T-helper 9 cell (primary cell): ENCODE measurements at regions not wholly inside any gene's neighbourhood (a gene's known extent, or its start where the extent isn't known, plus 50 kb on each side); places are given as distances from the start of the nearest gene placed in this dataset.
"Not testable (repeated sequence)": the region's sequence is repeated elsewhere in the genome, so short reads cannot be mapped to it uniquely, and the experiment has no call there.

Experiments used
- DNase-seq: peaks from one replicate; pipeline ENCODE4 v3.0.0-alpha.2; 2020

DNA sequence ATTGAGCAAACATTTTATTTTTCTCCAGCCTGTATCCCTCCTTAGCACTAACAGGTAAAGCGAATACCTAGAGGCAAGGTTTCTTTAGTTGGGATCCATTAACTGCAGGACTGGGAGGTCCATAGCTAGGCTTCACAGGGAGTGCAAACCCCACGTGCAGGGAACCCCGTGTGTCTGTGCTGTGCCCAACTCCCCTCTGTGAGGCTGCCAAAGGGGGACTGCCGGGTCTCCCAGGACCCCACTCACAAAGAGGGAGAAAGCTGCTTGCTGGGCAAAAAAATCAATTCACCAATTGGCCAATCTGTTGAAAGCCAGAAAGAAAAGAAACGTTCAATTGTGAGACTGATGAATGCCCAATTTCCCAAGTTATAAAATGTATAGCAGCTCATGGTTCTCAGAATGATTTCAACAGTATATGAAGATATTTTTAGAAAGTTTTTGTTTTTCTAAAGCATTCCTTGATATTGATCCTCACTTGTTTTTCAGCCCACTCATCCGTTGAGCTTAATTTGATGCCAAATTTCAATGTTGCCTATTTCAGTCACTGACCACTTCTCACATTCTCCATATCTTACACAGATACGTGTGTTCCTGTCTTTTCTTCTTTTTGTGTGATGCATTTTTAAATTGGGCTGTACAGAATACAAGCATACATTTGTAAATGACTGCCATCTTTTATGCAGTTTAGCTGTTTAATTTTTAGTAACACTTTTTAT, 202.7 kb upstream of the PRSS58 start:
- DNase-seq, result no peak

DNA sequence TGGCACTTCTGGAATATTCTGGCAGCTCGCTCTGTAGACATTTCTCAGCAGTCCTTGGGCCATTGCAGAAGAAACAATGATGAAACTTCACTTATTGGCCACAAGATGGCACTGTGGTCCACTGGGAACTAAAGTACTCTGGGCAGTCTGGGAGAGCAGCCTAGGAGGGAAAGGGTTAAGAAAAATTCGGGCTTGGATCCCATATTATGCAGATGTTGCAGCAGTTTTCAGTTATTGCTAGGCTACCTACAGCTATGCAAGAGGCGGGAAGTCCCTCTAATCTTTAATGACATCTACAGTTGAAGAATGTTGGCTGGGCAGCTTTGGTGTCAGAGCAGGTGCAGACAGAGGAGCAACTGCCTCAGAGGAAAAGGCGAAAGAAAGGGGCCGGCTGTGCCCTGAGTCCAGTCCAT, 201.7 kb upstream of the PRSS58 start:
- no peak for DNase-seq

DNA sequence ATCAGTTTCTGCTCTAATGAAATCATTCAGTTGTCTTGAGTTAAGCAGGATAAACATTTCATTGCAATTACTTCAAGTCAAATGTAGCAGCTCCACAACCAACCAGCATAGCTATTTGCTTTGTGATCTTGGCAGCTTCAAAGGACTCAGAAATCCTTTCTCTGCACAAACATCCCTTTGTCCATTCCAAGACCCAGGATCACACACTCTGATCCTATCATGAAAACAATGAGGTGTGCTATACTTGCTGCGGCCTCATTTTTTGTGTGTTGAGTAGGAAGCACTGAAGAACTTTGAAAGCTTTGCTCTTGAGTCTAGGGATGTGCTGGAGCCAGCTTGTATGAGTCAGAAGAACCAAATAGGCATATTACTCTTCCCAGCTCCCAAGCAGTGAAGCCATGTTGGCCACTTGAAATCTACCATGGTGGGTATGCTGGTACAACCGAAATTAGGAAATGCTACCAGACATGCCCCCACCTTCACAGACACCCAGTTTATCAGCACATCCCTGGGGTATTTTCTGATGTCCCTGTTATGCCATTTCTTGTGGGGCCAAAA, 199.4 kb upstream of the PRSS58 start:
- DNase-seq, result no peak

GRCh38 chr7:142455392-142455791, 197.5 kb upstream of the PRSS58 start:
- DNase-seq, result no peak

DNA sequence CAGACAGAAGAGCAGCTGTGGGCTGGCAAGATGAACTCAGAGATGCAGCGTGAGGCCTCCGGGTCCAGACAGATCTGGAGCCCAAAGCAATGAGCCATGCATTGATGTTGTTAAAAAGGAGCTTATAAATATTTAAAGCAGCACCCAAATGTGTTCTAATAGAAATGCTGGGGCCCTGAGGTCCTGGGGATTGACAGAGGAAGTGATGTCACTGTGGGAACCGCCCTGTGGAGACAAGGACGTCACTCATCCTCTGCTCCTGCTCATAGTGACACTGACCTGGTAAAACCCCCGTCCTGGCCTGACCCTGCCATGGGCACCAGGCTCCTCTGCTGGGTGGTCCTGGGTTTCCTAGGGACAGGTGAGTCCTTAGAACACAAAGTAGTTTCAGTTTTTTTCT, 197.0 kb upstream of the PRSS58 start:
- peak; percentile 13 for DNase-seq

DNA sequence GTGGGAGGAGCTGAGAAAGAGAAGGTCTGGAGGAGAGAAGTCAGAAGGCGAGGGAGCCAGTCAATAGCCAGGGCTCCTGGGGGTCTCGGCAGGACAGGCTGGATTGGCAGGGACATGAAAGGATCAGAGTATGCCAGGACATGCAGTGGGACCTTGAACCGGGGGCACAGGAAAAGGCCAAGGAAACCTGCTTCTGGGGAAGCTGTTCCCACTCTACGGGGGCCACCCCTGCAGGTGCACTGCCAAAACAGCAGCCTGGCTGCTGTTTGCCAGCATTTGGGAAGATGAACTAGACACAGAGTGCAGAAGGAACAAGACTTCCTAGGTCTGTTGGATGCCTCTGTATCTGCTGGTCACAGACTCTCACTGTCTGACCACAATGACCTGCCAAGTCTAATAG, 194.9 kb upstream of the PRSS58 start:
- no peak for DNase-seq

DNA sequence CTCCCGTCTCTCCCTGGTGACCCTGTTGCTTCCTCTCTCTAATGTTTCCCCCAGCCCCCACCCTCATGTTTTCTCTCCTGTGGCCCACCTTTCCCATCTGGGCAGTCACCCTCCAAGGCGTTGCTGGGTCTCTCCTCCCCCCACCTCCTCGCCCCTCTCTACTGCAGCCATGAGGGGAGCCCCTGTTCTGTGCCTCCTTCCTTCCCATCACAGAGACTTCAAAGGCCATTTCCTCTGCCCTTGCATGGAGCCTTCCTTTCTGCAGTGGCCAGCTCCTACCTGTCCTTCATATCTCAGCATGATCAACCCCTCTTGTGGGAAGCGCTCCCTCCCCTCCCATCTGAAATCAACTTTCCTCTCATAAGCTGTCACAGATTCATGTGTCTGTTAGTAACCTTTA, 194.0 kb upstream of the PRSS58 start:
- no peak for DNase-seq

GRCh38 chr7:142451296-142451695, 193.4 kb upstream of the PRSS58 start:
- DNase-seq, result no peak

- DNase-seq, result no peak
Observed at GRCh38 chr7:142450695-142451094, 192.8 kb upstream of the PRSS58 start.

- no peak for DNase-seq
Observed at GRCh38 chr7:142450206-142450605, 192.3 kb upstream of the PRSS58 start.

DNA sequence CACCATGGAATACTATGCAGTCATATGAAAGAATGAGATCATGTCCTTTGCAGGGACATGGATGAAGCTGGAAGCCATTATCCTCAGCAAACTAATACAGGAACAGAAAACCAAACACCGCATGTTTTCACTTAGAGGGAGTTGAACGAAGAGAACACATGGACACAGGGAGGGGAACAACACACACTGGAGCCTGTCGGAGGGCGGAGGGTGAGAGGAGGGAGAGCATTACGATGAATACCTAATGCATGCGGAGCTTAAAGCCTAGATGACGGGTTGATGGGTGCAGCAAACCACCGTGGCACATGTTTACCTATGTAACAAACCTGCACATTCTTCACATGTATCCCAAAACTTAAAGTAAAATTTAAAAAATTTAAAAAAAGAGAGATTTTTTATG, 191.0 kb upstream of the PRSS58 start:
- not testable (repeated sequence) for DNase-seq

DNA sequence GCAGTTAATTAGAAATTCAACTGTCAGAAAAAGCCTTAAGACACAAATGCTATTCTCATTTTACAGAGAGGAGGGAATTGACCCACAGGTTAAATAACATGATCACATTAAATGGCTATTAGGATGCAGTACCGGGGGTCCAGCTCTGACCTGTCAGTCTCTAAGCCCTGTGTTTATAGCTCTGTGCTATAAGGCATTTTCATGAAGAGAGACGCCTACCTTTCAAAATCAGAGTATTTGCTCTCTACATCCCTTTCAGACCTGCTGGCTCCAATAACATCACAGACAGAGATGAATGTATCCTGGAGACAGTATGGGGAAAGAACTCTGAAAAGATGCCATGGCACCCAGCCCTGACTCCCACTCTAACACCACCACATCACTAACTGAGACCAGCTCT, 189.9 kb upstream of the PRSS58 start:
- no peak for DNase-seq

- peak; percentile 21 for DNase-seq
Observed at GRCh38 chr7:142445019-142445686, 187.3 kb upstream of the PRSS58 start.

DNA sequence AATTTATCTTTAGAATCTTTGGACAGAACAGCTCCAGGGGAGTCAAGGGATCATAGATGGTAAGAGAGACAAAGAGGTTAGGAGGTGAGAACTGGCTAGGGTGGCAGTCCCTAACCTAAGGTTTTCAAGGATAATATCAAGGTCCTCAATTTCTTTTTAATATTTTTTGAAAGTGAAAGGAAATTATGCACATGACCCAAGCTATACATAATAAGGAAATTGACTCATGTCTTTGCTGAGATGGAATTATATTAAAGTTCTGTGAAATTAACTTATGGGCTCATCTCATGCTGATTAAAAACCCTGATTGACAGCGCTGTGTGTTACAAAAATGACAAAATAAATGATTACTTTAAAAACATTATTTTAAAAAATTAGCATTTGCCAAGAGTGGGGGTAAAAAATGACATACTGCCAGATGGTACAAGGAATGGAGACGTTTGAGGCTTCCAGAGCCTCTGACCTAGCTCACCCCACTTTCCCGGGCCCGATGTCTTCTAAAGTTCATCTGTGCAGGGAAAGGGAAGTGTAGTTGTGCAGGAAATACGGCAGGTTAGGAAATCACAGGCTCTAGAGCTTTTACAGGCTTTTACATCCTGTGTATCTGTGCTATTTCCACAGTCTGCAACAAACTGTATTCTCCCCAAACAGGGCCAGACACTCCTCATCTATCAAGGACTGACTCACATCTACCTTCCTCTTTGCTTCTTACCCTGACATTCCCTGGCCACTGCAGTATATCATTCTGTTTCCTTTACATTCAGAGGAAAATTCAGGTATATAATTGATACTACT, 185.6 kb upstream of the PRSS58 start:
- no peak for DNase-seq

DNA sequence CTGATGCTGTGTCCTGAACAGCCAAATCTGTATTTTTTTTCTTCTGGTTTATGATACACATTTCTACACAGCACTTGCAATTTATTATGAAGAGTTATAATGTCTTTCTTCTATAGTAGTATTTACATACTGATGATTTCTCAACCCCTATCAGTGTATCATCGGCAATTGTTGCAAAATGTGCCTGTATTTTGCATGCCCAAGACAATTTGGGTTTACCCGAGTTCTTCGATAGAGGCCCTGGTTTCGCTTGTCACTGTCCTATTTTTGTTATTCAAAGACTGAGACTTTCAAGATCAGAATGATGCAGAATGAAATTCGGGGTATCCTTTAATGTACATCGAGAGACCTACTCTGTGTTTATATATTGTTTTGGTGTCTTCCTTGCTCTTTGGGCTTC, 184.5 kb upstream of the PRSS58 start:
- DNase-seq, result no peak

- DNase-seq, result no peak
Observed at GRCh38 chr7:142440906-142441411, 183.1 kb upstream of the PRSS58 start.

DNA sequence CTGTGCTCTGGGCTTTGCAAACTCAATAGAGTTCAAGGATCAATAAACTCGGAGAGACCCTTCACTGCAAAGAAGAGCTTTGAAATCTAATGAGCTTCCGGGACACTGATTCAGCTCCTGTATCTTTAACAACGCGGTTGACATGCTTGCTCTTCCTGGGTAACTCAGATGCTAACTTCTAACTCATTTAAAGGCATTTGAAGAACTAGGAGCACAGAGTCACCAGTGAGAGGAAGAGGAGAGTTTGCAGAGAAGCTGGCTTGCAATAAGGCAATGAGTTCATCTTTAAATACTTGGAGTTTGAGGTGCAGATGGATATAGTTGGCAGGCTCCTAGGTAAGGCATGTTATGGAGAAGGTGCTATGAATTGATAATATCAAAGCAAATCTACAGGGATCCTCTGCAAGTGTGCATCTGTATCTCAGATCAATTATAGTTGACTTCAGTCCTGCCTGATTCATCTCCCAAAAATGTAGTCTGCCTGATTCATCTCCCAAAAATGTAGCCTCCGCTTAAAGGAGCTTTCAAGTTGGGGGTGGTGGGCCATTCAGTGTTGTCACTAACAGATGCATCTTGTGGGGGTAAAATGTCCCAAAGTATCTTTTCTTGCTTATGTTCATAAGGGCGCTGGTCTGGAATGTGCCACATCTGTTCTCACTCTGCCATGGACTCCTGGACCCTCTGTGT, 182.5 kb upstream of the PRSS58 start:
- DNase-seq, result no peak

DNA sequence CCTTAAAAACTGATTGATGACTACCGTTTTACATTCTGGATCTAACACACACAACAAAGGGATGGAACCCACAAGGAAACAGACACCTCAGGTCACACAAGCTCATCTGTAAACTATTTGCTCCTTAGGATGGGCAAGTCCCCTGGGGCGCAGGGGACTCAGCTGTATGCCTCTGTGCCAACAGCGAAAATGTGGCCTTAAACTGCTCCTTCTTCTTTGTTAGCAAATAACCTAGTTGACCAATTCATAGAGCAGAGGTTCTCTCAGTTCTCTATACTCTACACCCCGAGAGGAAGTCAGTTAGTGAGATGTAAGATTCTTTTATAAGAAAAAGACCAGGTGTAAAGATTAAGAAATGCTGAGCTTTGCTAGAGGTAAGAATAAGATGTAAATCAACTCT, 181.9 kb upstream of the PRSS58 start:
- no peak for DNase-seq

DNA sequence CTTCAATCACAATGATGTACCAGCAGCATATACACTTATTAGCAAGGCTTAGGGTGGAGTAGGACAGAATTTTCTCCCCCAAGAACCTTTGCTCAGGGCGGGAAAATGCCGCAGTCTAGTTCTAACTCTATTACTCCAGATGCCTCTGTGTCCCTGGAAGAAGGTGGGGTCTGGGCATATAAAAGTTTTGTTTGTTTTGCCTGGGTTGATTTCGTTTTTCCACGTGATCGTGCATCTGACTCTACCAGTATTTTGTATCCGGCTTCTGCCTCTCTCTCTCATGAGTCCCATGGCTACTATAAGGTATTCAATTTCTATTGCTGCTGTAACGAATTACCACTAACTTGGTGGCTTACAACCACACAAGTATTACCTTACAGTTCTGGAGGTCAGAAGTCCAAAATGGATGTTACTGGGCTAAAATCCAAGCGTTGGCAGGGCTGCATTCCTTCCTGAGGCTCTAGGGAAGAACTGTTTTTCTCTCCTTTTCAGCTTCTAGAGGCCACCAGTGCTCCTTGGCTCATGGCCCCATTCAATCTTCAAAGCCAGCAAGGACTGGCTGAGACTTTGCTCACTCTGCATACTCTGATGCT, 181.2 kb upstream of the PRSS58 start:
- DNase-seq, result no peak

GRCh38 chr7:142438235-142438922, 180.5 kb upstream of the PRSS58 start:
- DNase-seq, result peak; percentile 19

DNA sequence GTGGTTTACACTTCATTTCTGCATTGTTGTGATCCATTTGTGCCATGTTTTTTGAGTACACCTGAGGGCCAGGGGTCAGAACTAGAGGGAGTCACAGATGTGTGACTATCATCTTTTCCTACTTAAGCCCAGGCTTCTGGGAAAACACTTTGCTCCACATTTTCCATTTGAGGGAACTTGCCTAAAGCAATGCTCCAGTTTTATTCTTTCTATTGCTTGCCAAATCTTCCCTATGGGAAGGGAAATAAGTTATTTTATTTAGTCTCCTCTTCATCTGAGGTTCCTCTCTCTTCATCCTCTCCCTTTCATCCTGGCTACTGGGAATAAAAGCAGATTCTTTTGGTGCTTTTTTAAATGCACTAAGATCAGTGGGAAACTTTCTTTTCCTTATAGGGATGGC, 179.9 kb upstream of the PRSS58 start:
- DNase-seq, result no peak

DNA sequence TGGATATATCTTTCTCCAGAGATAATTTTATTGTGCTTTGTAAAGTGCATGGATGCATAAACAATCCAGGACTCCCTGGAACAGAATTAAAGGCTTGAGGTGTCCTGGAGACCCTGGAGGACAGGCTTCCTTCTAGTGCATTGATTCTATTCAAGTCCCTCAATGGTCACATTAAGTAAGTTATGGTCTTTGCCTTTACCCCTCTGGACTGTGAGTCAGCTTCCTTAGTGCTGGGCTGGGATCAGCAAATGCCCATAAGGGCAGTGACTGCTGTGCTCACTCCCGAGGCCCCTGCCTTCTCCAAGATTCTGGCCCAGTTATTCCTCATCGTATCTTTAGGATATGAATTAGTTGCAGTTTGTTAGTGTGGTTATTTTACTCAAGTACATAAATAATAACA, 178.7 kb upstream of the PRSS58 start:
- DNase-seq, result no peak
